Liver (tissue), 8 donors: ENCODE measurements at regions not wholly inside any gene's neighbourhood (a gene's known extent, or its start where the extent isn't known, plus 50 kb on each side); places are given as distances from the start of the nearest gene placed in this dataset.

ENCODE experiments used
- DNase-seq: peaks from one replicate; pipeline ENCODE4 v3.0.0-alpha.2; 2017; ENCODE audit warnings: low spot score
- H3K27ac ChIP-seq, 2 donors: one replicate each; pipeline ENCODE4 v1.7.0; 2013; ENCODE audit warnings: inconsistent platforms in 2 of 2, low read length in 2 of 2, control low read depth in 1 of 2, low read depth in 1 of 2, mild to moderate bottlenecking in 1 of 2
- H3K27me3 ChIP-seq, 4 donors: one replicate each; pipeline versions ENCODE4 v1.6.1 to v1.7.0; 2013; ENCODE audit warnings: low read length in 3 of 4, inconsistent platforms in 1 of 4, mild to moderate bottlenecking in 1 of 4, moderate library complexity in 1 of 4; ENCODE audit not compliant: control insufficient read depth in 4 of 4, insufficient read depth in 4 of 4
- H3K36me3 ChIP-seq, 4 donors: one replicate each; pipeline versions ENCODE4 v1.6.1 to v1.7.0; 2013; ENCODE audit warnings: low read length in 3 of 4, mild to moderate bottlenecking in 3 of 4, low read depth in 1 of 4, moderate library complexity in 1 of 4; ENCODE audit not compliant: control insufficient read depth in 4 of 4, insufficient read depth in 3 of 4
- H3K4me1 ChIP-seq, 4 donors: one replicate each; pipeline versions ENCODE4 v1.6.1 to v1.7.0; 2013; ENCODE audit warnings: low read length in 3 of 4, mild to moderate bottlenecking in 3 of 4, moderate library complexity in 1 of 4; ENCODE audit not compliant: control insufficient read depth in 4 of 4, insufficient read depth in 4 of 4
- H3K4me3 ChIP-seq, 3 donors: one replicate each; pipeline versions ENCODE4 v1.6.1 to v1.7.0; 2013; ENCODE audit warnings: low read length in 3 of 3, control low read depth in 1 of 3, low read depth in 1 of 3, mild to moderate bottlenecking in 1 of 3
- H3K9ac ChIP-seq, 2 donors: one replicate each; pipeline ENCODE4 v1.7.0; 2013; ENCODE audit warnings: low read length in 2 of 2, mild to moderate bottlenecking in 2 of 2, moderate library complexity in 2 of 2, control low read depth in 1 of 2, low read depth in 1 of 2
- H3K9me3 ChIP-seq, 4 donors: one replicate each; pipeline versions ENCODE4 v1.6.1 to v1.7.0; 2013; ENCODE audit warnings: low read length in 3 of 4; ENCODE audit not compliant: control insufficient read depth in 4 of 4
- EGR1 ChIP-seq, 2 donors: IDR thresholded peaks; 2 replicates each; pipeline ENCODE4 v1.6.1; 2016 to 2018; ENCODE audit warnings: antibody characterized with exemption in 2 of 2, low read depth in 2 of 2
- FOXA1 ChIP-seq: IDR thresholded peaks from 2 replicates; pipeline ENCODE4 v1.6.1; 2016; ENCODE audit warnings: antibody characterized with exemption
- FOXA2 ChIP-seq: IDR thresholded peaks from 2 replicates; pipeline ENCODE4 v1.6.1; 2016; ENCODE audit warnings: antibody characterized with exemption
- GABPA ChIP-seq, 2 donors: IDR thresholded peaks in 1 of 2; conservative IDR thresholded peaks in 1 of 2; 2 replicates each; pipeline ENCODE4 v1.6.1; 2016; ENCODE audit warnings: antibody characterized with exemption in 2 of 2, mild to moderate bottlenecking in 1 of 2, moderate library complexity in 1 of 2
- HNF4A ChIP-seq, 2 donors: conservative IDR thresholded peaks; 2 replicates each; pipeline ENCODE4 v1.6.1; 2016; ENCODE audit warnings: antibody characterized with exemption in 2 of 2, mild to moderate bottlenecking in 2 of 2
- HNF4G ChIP-seq: IDR thresholded peaks from 2 replicates; pipeline ENCODE4 v1.6.1; 2016; ENCODE audit warnings: antibody characterized with exemption
- JUND ChIP-seq, 2 donors: IDR thresholded peaks; 2 replicates each; pipeline ENCODE4 v1.6.1; 2016; ENCODE audit warnings: antibody characterized with exemption in 2 of 2
- MAX ChIP-seq: IDR thresholded peaks from 2 replicates; pipeline ENCODE4 v1.6.1; 2016; ENCODE audit warnings: antibody characterized with exemption
- RXRA ChIP-seq, 2 donors: IDR thresholded peaks; 2 replicates each; pipeline ENCODE4 v1.6.1; 2017 to 2018; ENCODE audit warnings: antibody characterized with exemption in 2 of 2, mild to moderate bottlenecking in 1 of 2
- SP1 ChIP-seq: IDR thresholded peaks from 2 replicates; pipeline ENCODE4 v1.6.1; 2018; ENCODE audit warnings: antibody characterized with exemption, mild to moderate bottlenecking
- YY1 ChIP-seq: IDR thresholded peaks from 2 replicates; pipeline ENCODE4 v1.6.1; 2016; ENCODE audit warnings: antibody characterized with exemption, mild to moderate bottlenecking
- WGBS: extraction: QIAGEN DNeasy Blood & Tissue Kit; methylation state at CpG from one replicate; pipeline ENCODE4 v1.1.7; 2013; 5-methylcytosine and 5-hydroxymethylcytosine counted together
- TF ChIP-seq, protein P1 (sequence below): IDR thresholded peaks from 2 replicates; pipeline ENCODE4 v1.6.1; 2016; ENCODE audit warnings: antibody characterized with exemption
- TF ChIP-seq, protein P2 (sequence below): fragments of 150-350 bp; IDR thresholded peaks from 2 replicates; pipeline ENCODE4 v1.5.1; 2017; ENCODE audit warnings: improper control_type of control experiment, low read depth, low read length; ENCODE audit not compliant: missing input control
- TF ChIP-seq, protein P3 (sequence below): IDR thresholded peaks from 2 replicates; pipeline ENCODE4 v1.6.1; 2016; ENCODE audit warnings: antibody characterized with exemption
- TF ChIP-seq, protein P4 (sequence below): IDR thresholded peaks from 2 replicates; pipeline ENCODE4 v1.6.1; 2016; ENCODE audit warnings: antibody characterized with exemption, mild to moderate bottlenecking
- donor health status: healthy.
- donor health status: healthy.
- donor health status: healthy.
- donor health status: healthy.
- donor health status: healthy.

- Histone ChIP-seq H3K27ac (no peak overlapping the region), H3K9ac (no peak overlapping the region), H3K36me3 (no peaks in the 10 kb centered on the region), H3K27me3 (no peaks in the 10 kb centered on the region), H3K4me3 (no peak overlapping the region), H3K4me1 (peaks cover 0 to 4% (median 0%) of the 10 kb centered on the region in 4 donors), H3K9me3 (no peaks in the 10 kb centered on the region)
- DNase-seq, result no peak
- TF ChIP-seq FOXA2 (no peak), JUND (IDR thresholded peaks at IDR 0.05) (no peak), FOXA1 (no peak), SP1 (no peak), YY1 (no peak), GABPA (IDR thresholded peaks at IDR 0.05 in 1 of 2, conservative IDR thresholded peaks at IDR 0.05 in 1 of 2) (no peak), RXRA (IDR thresholded peaks at IDR 0.05) (no peak)
- TF ChIP-seq, protein P1, sequence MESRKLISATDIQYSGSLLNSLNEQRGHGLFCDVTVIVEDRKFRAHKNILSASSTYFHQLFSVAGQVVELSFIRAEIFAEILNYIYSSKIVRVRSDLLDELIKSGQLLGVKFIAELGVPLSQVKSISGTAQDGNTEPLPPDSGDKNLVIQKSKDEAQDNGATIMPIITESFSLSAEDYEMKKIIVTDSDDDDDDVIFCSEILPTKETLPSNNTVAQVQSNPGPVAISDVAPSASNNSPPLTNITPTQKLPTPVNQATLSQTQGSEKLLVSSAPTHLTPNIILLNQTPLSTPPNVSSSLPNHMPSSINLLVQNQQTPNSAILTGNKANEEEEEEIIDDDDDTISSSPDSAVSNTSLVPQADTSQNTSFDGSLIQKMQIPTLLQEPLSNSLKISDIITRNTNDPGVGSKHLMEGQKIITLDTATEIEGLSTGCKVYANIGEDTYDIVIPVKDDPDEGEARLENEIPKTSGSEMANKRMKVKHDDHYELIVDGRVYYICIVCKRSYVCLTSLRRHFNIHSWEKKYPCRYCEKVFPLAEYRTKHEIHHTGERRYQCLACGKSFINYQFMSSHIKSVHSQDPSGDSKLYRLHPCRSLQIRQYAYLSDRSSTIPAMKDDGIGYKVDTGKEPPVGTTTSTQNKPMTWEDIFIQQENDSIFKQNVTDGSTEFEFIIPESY, result no peak
- TF ChIP-seq, protein P2, sequence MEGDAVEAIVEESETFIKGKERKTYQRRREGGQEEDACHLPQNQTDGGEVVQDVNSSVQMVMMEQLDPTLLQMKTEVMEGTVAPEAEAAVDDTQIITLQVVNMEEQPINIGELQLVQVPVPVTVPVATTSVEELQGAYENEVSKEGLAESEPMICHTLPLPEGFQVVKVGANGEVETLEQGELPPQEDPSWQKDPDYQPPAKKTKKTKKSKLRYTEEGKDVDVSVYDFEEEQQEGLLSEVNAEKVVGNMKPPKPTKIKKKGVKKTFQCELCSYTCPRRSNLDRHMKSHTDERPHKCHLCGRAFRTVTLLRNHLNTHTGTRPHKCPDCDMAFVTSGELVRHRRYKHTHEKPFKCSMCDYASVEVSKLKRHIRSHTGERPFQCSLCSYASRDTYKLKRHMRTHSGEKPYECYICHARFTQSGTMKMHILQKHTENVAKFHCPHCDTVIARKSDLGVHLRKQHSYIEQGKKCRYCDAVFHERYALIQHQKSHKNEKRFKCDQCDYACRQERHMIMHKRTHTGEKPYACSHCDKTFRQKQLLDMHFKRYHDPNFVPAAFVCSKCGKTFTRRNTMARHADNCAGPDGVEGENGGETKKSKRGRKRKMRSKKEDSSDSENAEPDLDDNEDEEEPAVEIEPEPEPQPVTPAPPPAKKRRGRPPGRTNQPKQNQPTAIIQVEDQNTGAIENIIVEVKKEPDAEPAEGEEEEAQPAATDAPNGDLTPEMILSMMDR, result no peak
- TF ChIP-seq, protein P3, sequence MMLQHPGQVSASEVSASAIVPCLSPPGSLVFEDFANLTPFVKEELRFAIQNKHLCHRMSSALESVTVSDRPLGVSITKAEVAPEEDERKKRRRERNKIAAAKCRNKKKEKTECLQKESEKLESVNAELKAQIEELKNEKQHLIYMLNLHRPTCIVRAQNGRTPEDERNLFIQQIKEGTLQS, result no peak
- WGBS, result 88% methylated on average over 6 of the region's 6 CpGs
Measured at GRCh38 chr5:158629591-158630312, 470.0 kb downstream of the EBF1 start.

DNA sequence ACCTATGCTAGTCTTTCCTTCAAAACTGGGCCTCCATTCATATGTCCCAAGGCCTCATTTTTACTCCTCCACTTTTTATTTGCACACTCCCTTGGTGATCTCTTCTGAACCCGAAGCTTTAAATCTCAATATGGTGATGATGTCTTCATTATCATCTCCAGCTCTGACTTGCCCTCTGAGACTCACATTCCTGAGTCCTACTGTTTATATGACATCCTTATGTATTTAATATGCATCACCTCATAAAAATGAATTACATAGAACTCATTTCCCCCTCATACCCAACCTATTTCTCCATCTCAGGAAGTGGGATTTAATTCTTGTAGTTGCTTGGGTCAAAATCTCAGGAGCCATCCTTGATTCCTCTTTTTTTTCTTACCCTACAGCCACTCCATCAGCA lies 473.0 kb downstream of the EBF1 start:
- 94% methylated on average over 1 of the region's 1 CpG for WGBS
- peaks cover 0 to 4% (median 0%) of the 10 kb centered on the region in 4 donors for H3K4me1 ChIP-seq

More for the DNA sequence above, 473.0 kb downstream of the EBF1 start:
- no peaks in the 10 kb centered on the region for H3K27me3 ChIP-seq
- no peaks in the 10 kb centered on the region for H3K36me3 ChIP-seq
- no peak overlapping the region for H3K27ac ChIP-seq
- DNase-seq, result no peak
- H3K9me3 ChIP-seq, result no peaks in the 10 kb centered on the region
- H3K4me3 ChIP-seq, result no peak overlapping the region
- TF ChIP-seq, protein P4, sequence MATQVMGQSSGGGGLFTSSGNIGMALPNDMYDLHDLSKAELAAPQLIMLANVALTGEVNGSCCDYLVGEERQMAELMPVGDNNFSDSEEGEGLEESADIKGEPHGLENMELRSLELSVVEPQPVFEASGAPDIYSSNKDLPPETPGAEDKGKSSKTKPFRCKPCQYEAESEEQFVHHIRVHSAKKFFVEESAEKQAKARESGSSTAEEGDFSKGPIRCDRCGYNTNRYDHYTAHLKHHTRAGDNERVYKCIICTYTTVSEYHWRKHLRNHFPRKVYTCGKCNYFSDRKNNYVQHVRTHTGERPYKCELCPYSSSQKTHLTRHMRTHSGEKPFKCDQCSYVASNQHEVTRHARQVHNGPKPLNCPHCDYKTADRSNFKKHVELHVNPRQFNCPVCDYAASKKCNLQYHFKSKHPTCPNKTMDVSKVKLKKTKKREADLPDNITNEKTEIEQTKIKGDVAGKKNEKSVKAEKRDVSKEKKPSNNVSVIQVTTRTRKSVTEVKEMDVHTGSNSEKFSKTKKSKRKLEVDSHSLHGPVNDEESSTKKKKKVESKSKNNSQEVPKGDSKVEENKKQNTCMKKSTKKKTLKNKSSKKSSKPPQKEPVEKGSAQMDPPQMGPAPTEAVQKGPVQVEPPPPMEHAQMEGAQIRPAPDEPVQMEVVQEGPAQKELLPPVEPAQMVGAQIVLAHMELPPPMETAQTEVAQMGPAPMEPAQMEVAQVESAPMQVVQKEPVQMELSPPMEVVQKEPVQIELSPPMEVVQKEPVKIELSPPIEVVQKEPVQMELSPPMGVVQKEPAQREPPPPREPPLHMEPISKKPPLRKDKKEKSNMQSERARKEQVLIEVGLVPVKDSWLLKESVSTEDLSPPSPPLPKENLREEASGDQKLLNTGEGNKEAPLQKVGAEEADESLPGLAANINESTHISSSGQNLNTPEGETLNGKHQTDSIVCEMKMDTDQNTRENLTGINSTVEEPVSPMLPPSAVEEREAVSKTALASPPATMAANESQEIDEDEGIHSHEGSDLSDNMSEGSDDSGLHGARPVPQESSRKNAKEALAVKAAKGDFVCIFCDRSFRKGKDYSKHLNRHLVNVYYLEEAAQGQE, result no peak
- TF ChIP-seq MAX, result no peak
- TF ChIP-seq, protein P3, result no peak
- TF ChIP-seq GABPA (IDR thresholded peaks at IDR 0.05 in 1 of 2, conservative IDR thresholded peaks at IDR 0.05 in 1 of 2), result no peak
- TF ChIP-seq HNF4A (conservative IDR thresholded peaks at IDR 0.05), result no peak
- no peak for TF ChIP-seq HNF4G
- TF ChIP-seq SP1, result no peak
- TF ChIP-seq EGR1 (IDR thresholded peaks at IDR 0.05; ENCODE audit: low read depth in 2 of 2), result no peak
- H3K9ac ChIP-seq, result no peak overlapping the region
